CD8-positive, alpha-beta memory T cell (primary cell): ENCODE measurements at regions not wholly inside any gene's neighbourhood (a gene's known extent, or its start where the extent isn't known, plus 50 kb on each side); places are given as distances from the start of the nearest gene placed in this dataset.
A peak's percentile ranks its signal among the peaks of the same experiment; 100 is the strongest.

Experiments
- CTCF ChIA-PET: fragments of 350-600 bp; sonication (Branson Sonifier 250); formaldehyde crosslinking; loops from one replicate; lab custom pipeline; 2021; ENCODE audit warnings: antibody characterized with exemption; lab: Charles Lee
- POLR2A ChIA-PET: fragments of 350-600 bp; sonication (Branson Sonifier 250); formaldehyde crosslinking; loops from one replicate; lab custom pipeline; 2021; ENCODE audit warnings: antibody characterized with exemption; lab: Charles Lee
- DNase-seq, 5 donors: peaks; one replicate each; pipeline versions ENCODE4 v3.0.0 to v3.0.0-alpha.2; 2020 to 2022; ENCODE audit warnings: mixed read lengths in 1 of 5
- H3K27ac ChIP-seq: one replicate; pipeline ENCODE4 v1.7.0; 2013; ENCODE audit warnings: low read depth, mild to moderate bottlenecking, low read length, moderate library complexity
- H3K27me3 ChIP-seq: 2 replicates; pipeline ENCODE4 v1.7.0; 2013; ENCODE audit warnings: low read length, mild to moderate bottlenecking; ENCODE audit not compliant: insufficient read depth, poor library complexity, severe bottlenecking
- H3K36me3 ChIP-seq: 2 replicates; pipeline ENCODE4 v1.7.0; 2013; ENCODE audit warnings: mild to moderate bottlenecking, low read length, moderate library complexity; ENCODE audit not compliant: insufficient read depth
- H3K4me1 ChIP-seq: 2 replicates; pipeline ENCODE4 v1.7.0; 2013; ENCODE audit warnings: mild to moderate bottlenecking, low read length, moderate library complexity; ENCODE audit not compliant: insufficient read depth
- H3K4me3 ChIP-seq: 2 replicates; pipeline ENCODE4 v1.7.0; 2013; ENCODE audit warnings: mild to moderate bottlenecking, low read length
- H3K9me3 ChIP-seq: 2 replicates; pipeline ENCODE4 v1.7.0; 2013; ENCODE audit warnings: mild to moderate bottlenecking, low read length
- H3K27ac Mint-ChIP-seq, 8 donors: one replicate each; pipeline ENCODE4 v1.8.0; 2020 to 2021; ENCODE audit warnings: mixed read lengths in 8 of 8, mild to moderate bottlenecking in 6 of 8, inconsistent platforms in 3 of 8, moderate library complexity in 3 of 8
- H3K27me3 Mint-ChIP-seq, 2 donors: one replicate each; pipeline ENCODE4 v1.8.0; 2020 to 2021; ENCODE audit warnings: mixed read lengths in 2 of 2, mild to moderate bottlenecking in 1 of 2, moderate library complexity in 1 of 2
- H3K36me3 Mint-ChIP-seq, 3 donors: one replicate each; pipeline ENCODE4 v1.8.0; 2020 to 2021; ENCODE audit warnings: mixed read lengths in 3 of 3, inconsistent platforms in 1 of 3, mild to moderate bottlenecking in 1 of 3
- H3K4me1 Mint-ChIP-seq, 3 donors: one replicate each; pipeline ENCODE4 v1.8.0; 2020 to 2021; ENCODE audit warnings: mixed read lengths in 3 of 3, inconsistent platforms in 1 of 3, mild to moderate bottlenecking in 1 of 3
- H3K4me3 Mint-ChIP-seq, 7 donors: one replicate each; pipeline ENCODE4 v1.8.0; 2020 to 2021; ENCODE audit warnings: mixed read lengths in 7 of 7, mild to moderate bottlenecking in 6 of 7, moderate library complexity in 4 of 7, inconsistent platforms in 2 of 7
- H3K9me3 Mint-ChIP-seq, 5 donors: one replicate each; pipeline ENCODE4 v1.8.0; 2020 to 2022; ENCODE audit warnings: mixed read lengths in 5 of 5, mild to moderate bottlenecking in 3 of 5, moderate library complexity in 2 of 5, inconsistent platforms in 1 of 5

- Histone ChIP-seq H3K9me3 (no peaks in the 10 kb centered on the region), H3K4me3 (no peak overlapping the region), H3K36me3 (no peaks in the 10 kb centered on the region), H3K4me1 (no peaks in the 10 kb centered on the region), H3K27ac (no peak overlapping the region), H3K27me3 (no peaks in the 10 kb centered on the region)
- Mint-ChIP-seq H3K4me1 (no peaks in the 10 kb centered on the region), H3K27ac (no peak overlapping the region), H3K27me3 (no peaks in the 10 kb centered on the region), H3K36me3 (no peaks in the 10 kb centered on the region), H3K9me3 (peaks cover 0 to 3% (median 0%) of the 10 kb centered on the region in 5 donors), H3K4me3 (no peak overlapping the region)
- CTCF ChIA-PET = no interaction called here
- DNase-seq = no peak
- POLR2A ChIA-PET = no interaction called here
These were observed 231.7 kb downstream of the HS3ST1 start for GRCh38 chr4:11196927-11197522.

GRCh38 chr4:11194431-11194830 is 234.3 kb downstream of the HS3ST1 start:
- Mint-ChIP-seq H3K4me3 (no peak overlapping the region), H3K27me3 (no peaks in the 10 kb centered on the region), H3K4me1 (peaks cover 0 to 5% (median 3%) of the 10 kb centered on the region in 3 donors), H3K27ac (no peak overlapping the region), H3K9me3 (no peaks in the 10 kb centered on the region), H3K36me3 (no peaks in the 10 kb centered on the region)
- Histone ChIP-seq H3K27me3 (no peaks in the 10 kb centered on the region), H3K27ac (no peak overlapping the region), H3K36me3 (no peaks in the 10 kb centered on the region), H3K9me3 (no peaks in the 10 kb centered on the region), H3K4me3 (no peak overlapping the region), H3K4me1 (no peaks in the 10 kb centered on the region)
- no peak for DNase-seq
- ChIA-PET POLR2A (no interaction called here), CTCF (no interaction called here)

DNA sequence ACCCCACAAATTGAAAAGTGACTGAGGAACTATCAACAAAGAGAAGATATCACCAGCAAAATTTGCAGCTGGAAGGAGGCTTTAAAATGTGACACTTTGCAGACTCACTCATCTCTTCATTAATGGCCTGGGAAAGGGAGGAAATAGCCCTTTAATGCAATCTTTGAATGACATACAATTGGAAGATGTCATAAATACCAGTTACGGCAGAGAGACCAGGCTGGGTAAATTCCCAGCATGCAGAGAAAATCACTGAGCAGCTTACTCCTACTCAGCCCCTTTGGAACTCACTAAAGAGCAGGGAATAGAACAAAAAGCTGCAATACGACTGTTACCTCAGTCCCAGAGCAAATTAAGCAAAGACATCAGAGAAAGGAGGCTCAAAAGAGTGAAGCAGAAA is 238.9 kb downstream of the HS3ST1 start:
- H3K27ac Mint-ChIP-seq = peak overlapping the region in 1 of 8 donors; percentile 11
- ChIA-PET CTCF (no interaction called here), POLR2A (no interaction called here)
- no peaks in the 10 kb centered on the region for H3K36me3 Mint-ChIP-seq
- H3K4me3 Mint-ChIP-seq = no peak overlapping the region
- peaks cover 0 to 2% (median 0%) of the 10 kb centered on the region in 5 donors for H3K9me3 Mint-ChIP-seq
- peaks cover 0 to 5% (median 5%) of the 10 kb centered on the region in 3 donors for H3K4me1 Mint-ChIP-seq
- Histone ChIP-seq H3K36me3 (no peaks in the 10 kb centered on the region), H3K27ac (no peak overlapping the region), H3K27me3 (no peaks in the 10 kb centered on the region), H3K9me3 (no peaks in the 10 kb centered on the region), H3K4me1 (no peaks in the 10 kb centered on the region), H3K4me3 (no peak overlapping the region)
- H3K27me3 Mint-ChIP-seq = no peaks in the 10 kb centered on the region
- DNase-seq = no peak

GRCh38 chr4:11183356-11183740 is 245.3 kb downstream of the HS3ST1 start:
- H3K36me3 Mint-ChIP-seq = no peaks in the 10 kb centered on the region
- no peaks in the 10 kb centered on the region for H3K27me3 ChIP-seq
- no peak overlapping the region for H3K27ac ChIP-seq
- H3K4me3 Mint-ChIP-seq = no peak overlapping the region
- no peak for DNase-seq
- H3K27me3 Mint-ChIP-seq = peaks cover 0 to 2% of the 10 kb centered on the region in 2 donors
- H3K4me3 ChIP-seq = no peak overlapping the region
- H3K9me3 Mint-ChIP-seq = peaks cover 0 to 2% (median 0%) of the 10 kb centered on the region in 5 donors
- no peaks in the 10 kb centered on the region for H3K9me3 ChIP-seq
- no peaks in the 10 kb centered on the region for H3K4me1 ChIP-seq
- ChIA-PET CTCF (no interaction called here), POLR2A (no interaction called here)
- H3K27ac Mint-ChIP-seq = no peak overlapping the region
- H3K36me3 ChIP-seq = no peaks in the 10 kb centered on the region
- no peaks in the 10 kb centered on the region for H3K4me1 Mint-ChIP-seq

DNA sequence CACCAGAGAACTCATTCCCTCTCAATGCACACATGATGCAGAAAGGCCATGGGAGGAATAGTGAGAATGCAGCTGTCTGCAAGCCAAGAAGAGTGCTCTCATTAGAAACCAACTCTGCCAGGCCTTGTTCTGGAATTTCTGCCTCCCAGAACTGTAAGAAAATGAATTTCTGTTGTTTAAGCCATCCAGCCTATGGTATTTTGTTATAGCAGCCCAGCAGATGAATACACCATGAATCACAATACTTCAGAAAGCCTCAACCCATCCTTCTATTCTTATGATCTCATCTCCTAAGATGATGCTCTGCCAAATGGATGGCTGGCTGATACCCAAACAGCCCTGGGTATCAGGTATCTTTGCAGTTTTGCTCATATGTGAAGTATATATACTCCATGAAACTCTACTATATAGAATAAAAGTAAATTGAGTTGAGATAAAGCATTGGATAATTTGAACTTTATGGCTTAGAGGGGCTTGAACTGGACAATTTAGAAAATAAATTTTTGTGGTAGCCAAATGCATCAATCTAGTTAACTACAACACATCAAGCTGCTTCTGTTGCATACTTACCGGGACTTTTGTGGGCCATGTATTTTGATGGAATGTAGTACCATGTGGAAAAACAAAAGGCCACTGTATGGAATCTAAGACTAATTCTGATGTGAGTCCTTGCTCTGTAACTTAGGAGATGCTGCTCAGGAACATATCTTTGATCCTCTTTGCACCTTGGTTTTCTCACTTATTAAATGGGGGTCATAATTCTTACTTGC is 245.9 kb downstream of the HS3ST1 start:
- H3K27ac ChIP-seq = no peak overlapping the region
- Mint-ChIP-seq H3K27me3 (peaks cover 0 to 2% of the 10 kb centered on the region in 2 donors), H3K36me3 (no peaks in the 10 kb centered on the region), H3K4me3 (no peak overlapping the region), H3K27ac (no peak overlapping the region), H3K4me1 (no peaks in the 10 kb centered on the region), H3K9me3 (peaks cover 0 to 2% (median 0%) of the 10 kb centered on the region in 5 donors)
- CTCF ChIA-PET = no interaction called here
- no peaks in the 10 kb centered on the region for H3K27me3 ChIP-seq
- DNase-seq = no peak
- POLR2A ChIA-PET = no interaction called here
- H3K36me3 ChIP-seq = no peaks in the 10 kb centered on the region
- H3K4me1 ChIP-seq = no peaks in the 10 kb centered on the region
- H3K4me3 ChIP-seq = no peak overlapping the region
- H3K9me3 ChIP-seq = no peaks in the 10 kb centered on the region

GRCh38 chr4:11182031-11182430 is 246.7 kb downstream of the HS3ST1 start:
- Histone ChIP-seq H3K36me3 (no peaks in the 10 kb centered on the region), H3K4me1 (no peaks in the 10 kb centered on the region), H3K4me3 (no peak overlapping the region), H3K9me3 (no peaks in the 10 kb centered on the region), H3K27me3 (no peaks in the 10 kb centered on the region), H3K27ac (no peak overlapping the region)
- CTCF ChIA-PET = no interaction called here
- no peaks in the 10 kb centered on the region for H3K36me3 Mint-ChIP-seq
- H3K27me3 Mint-ChIP-seq = peaks cover 0 to 2% of the 10 kb centered on the region in 2 donors
- POLR2A ChIA-PET = no interaction called here
- no peak for DNase-seq
- no peaks in the 10 kb centered on the region for H3K4me1 Mint-ChIP-seq
- H3K4me3 Mint-ChIP-seq = no peak overlapping the region
- H3K9me3 Mint-ChIP-seq = peaks cover 0 to 4% (median 0%) of the 10 kb centered on the region in 5 donors
- no peak overlapping the region for H3K27ac Mint-ChIP-seq

DNA sequence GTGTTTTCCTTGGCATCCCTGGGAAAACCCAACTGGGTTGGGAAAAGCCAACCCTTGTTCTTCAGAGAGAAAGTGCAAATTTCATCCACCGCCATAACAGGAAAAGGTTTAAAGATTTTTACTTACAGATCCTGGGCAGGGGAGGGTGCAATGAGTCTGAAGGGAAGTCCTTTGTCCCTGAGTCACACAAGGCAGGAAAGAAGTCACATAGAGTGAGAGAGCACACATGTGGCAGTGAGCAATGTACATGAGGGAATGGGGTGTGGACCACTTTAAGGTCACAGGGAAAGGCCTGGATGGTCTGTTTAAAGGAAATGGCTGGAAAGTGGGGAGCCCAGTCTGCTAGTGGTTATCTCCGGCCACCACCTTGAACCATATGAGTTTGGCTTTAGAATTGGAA is 248.9 kb downstream of the HS3ST1 start:
- peaks cover 0 to 4% (median 0%) of the 10 kb centered on the region in 5 donors for H3K9me3 Mint-ChIP-seq
- DNase-seq = no peak
- CTCF ChIA-PET = no interaction called here
- Histone ChIP-seq H3K4me3 (no peak overlapping the region), H3K27ac (no peak overlapping the region), H3K9me3 (no peaks in the 10 kb centered on the region), H3K4me1 (no peaks in the 10 kb centered on the region), H3K36me3 (no peaks in the 10 kb centered on the region), H3K27me3 (no peaks in the 10 kb centered on the region)
- POLR2A ChIA-PET = no interaction called here
- no peak overlapping the region for H3K4me3 Mint-ChIP-seq
- H3K4me1 Mint-ChIP-seq = no peaks in the 10 kb centered on the region
- peaks cover 0 to 2% of the 10 kb centered on the region in 2 donors for H3K27me3 Mint-ChIP-seq
- no peak overlapping the region for H3K27ac Mint-ChIP-seq
- no peaks in the 10 kb centered on the region for H3K36me3 Mint-ChIP-seq

GRCh38 chr4:11178433-11178832 is 250.3 kb downstream of the HS3ST1 start:
- ChIA-PET POLR2A (no interaction called here), CTCF (no interaction called here)
- Mint-ChIP-seq H3K27ac (no peak overlapping the region), H3K27me3 (peaks cover 0 to 2% of the 10 kb centered on the region in 2 donors), H3K36me3 (no peaks in the 10 kb centered on the region), H3K4me1 (no peaks in the 10 kb centered on the region), H3K9me3 (peaks cover 0 to 4% (median 0%) of the 10 kb centered on the region in 5 donors), H3K4me3 (no peak overlapping the region)
- DNase-seq = no peak
- no peak overlapping the region for H3K27ac ChIP-seq
- no peaks in the 10 kb centered on the region for H3K27me3 ChIP-seq
- no peak overlapping the region for H3K4me3 ChIP-seq
- no peaks in the 10 kb centered on the region for H3K4me1 ChIP-seq
- no peaks in the 10 kb centered on the region for H3K36me3 ChIP-seq
- H3K9me3 ChIP-seq = no peaks in the 10 kb centered on the region
